Fibroblast of lung (primary cell): ENCODE measurements at regions not wholly inside any gene's neighbourhood (a gene's known extent, or its start where the extent isn't known, plus 50 kb on each side); places are given as distances from the start of the nearest gene placed in this dataset.
A peak's percentile ranks its signal among the peaks of the same experiment; 100 is the strongest.

ENCODE experiments used
- DNase-seq, 2 donors: peaks; one replicate each; pipeline versions ENCODE4 v3.0.0 to v3.0.0-alpha.2; 2010; ENCODE audit warnings: low read depth in 2 of 2
- H2AFZ ChIP-seq: 2 replicates; pipeline ENCODE4 v1.5.1; 2012; ENCODE audit warnings: low read length, control low read depth, inconsistent platforms
- H3K27ac ChIP-seq: 2 replicates; pipeline ENCODE4 v1.5.1; 2011; ENCODE audit warnings: low read length, control low read depth; ENCODE audit not compliant: insufficient read depth
- H3K27me3 ChIP-seq: 2 replicates; pipeline ENCODE4 v1.5.1; 2011; ENCODE audit warnings: mild to moderate bottlenecking, low read length; ENCODE audit not compliant: control insufficient read depth, insufficient read depth
- H3K36me3 ChIP-seq: 2 replicates; pipeline ENCODE4 v1.5.1; 2011; ENCODE audit warnings: low read length; ENCODE audit not compliant: control insufficient read depth, insufficient read depth
- H3K4me1 ChIP-seq: 2 replicates; pipeline ENCODE4 v1.5.1; 2011; ENCODE audit warnings: low read length; ENCODE audit not compliant: control insufficient read depth, insufficient read depth; ENCODE audit errors: extremely low read depth
- H3K4me2 ChIP-seq: 2 replicates; pipeline ENCODE4 v1.5.1; 2011; ENCODE audit warnings: low read length, control low read depth; ENCODE audit not compliant: insufficient read depth; ENCODE audit errors: extremely low read depth
- H3K4me3 ChIP-seq, 4 experiments: fragments of 200-600 bp in 1 of 4; sonication (generic) in 1 of 4; replicated peaks in 1 of 4; 2 replicates each; pipeline ENCODE4 v1.5.1; 2011 to 2016; ENCODE audit warnings: low read length in 4 of 4, low read depth in 3 of 4, mild to moderate bottlenecking in 3 of 4, control low read depth in 2 of 4, inconsistent platforms in 1 of 4, mixed read lengths in 1 of 4; ENCODE audit not compliant: insufficient read depth in 1 of 4; ENCODE audit errors: control extremely low read depth in 1 of 4
- H3K79me2 ChIP-seq: 2 replicates; pipeline ENCODE4 v1.5.1; 2012; ENCODE audit warnings: mild to moderate bottlenecking, low read length, inconsistent platforms; ENCODE audit not compliant: control insufficient read depth, insufficient read depth
- H3K9ac ChIP-seq: 2 replicates; pipeline ENCODE4 v1.5.1; 2011; ENCODE audit warnings: mild to moderate bottlenecking, low read length, control low read depth; ENCODE audit not compliant: insufficient read depth
- H3K9me3 ChIP-seq: 2 replicates; pipeline ENCODE4 v1.5.1; 2012; ENCODE audit warnings: low read depth, low read length; ENCODE audit not compliant: control insufficient read depth, insufficient read depth
- H4K20me1 ChIP-seq: 2 replicates; pipeline ENCODE4 v1.5.1; 2011; ENCODE audit warnings: low read length; ENCODE audit not compliant: control insufficient read depth, insufficient read depth; ENCODE audit errors: extremely low read depth
- EZH2 ChIP-seq: IDR thresholded peaks from 2 replicates; pipeline ENCODE4 v1.5.1; 2012; ENCODE audit warnings: low read length, control low read depth, mild to moderate bottlenecking; ENCODE audit errors: missing control alignments
- TF ChIP-seq, protein P1 (sequence below), 2 donors: IDR thresholded peaks in 1 of 2; conservative IDR thresholded peaks in 1 of 2; 1 replicate in 1 of 2; 2 replicates in 1 of 2; pipeline ENCODE4 v1.5.1; 2011 to 2012; ENCODE audit warnings: low read length in 2 of 2, control low read depth in 1 of 2, inconsistent platforms in 1 of 2, low read depth in 1 of 2, mild to moderate bottlenecking in 1 of 2

- Histone ChIP-seq H3K79me2 (no peaks in the 10 kb centered on the region), H3K27me3 (no peaks in the 10 kb centered on the region), H3K4me3 (no peak overlapping the region), H2AFZ (no peak overlapping the region), H4K20me1 (no peaks in the 10 kb centered on the region), H3K4me1 (no peaks in the 10 kb centered on the region), H3K27ac (no peak overlapping the region), H3K9me3 (no peaks in the 10 kb centered on the region), H3K36me3 (no peaks in the 10 kb centered on the region), H3K9ac (no peak overlapping the region), H3K4me2 (no peak overlapping the region)
- peak in 1 of 2 donors; percentile 31 for DNase-seq
- TF ChIP-seq, protein P1, sequence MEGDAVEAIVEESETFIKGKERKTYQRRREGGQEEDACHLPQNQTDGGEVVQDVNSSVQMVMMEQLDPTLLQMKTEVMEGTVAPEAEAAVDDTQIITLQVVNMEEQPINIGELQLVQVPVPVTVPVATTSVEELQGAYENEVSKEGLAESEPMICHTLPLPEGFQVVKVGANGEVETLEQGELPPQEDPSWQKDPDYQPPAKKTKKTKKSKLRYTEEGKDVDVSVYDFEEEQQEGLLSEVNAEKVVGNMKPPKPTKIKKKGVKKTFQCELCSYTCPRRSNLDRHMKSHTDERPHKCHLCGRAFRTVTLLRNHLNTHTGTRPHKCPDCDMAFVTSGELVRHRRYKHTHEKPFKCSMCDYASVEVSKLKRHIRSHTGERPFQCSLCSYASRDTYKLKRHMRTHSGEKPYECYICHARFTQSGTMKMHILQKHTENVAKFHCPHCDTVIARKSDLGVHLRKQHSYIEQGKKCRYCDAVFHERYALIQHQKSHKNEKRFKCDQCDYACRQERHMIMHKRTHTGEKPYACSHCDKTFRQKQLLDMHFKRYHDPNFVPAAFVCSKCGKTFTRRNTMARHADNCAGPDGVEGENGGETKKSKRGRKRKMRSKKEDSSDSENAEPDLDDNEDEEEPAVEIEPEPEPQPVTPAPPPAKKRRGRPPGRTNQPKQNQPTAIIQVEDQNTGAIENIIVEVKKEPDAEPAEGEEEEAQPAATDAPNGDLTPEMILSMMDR (conservative IDR thresholded peaks at IDR 0.05 in 1 of 2, IDR thresholded peaks at IDR 0.05 in 1 of 2; ENCODE audit: low read depth in 1 of 2, low read length in 2 of 2) = no peak
- no peak for TF ChIP-seq EZH2
Measured at GRCh38 chr12:77382096-77382742, 316.9 kb upstream of the E2F7 start.

DNA sequence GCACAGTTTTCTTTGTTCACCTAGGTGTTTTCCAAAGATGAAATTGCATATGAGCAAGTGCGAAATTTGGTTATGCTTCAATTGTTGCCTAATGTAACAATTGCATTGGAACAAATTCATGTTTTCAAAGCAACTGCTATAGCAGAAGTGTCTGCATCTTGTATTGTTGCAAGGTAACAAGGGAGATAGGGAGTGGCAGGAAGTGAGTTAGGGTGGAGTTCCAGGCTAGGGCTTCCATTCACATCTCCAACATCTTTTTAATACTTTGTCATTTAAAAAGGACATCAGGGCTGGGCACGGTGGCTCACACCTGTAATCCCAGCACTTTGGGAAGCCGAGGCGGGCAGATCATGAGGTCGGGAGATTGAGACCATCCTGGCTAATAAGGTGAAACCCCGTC, 312.3 kb upstream of the E2F7 start:
- Histone ChIP-seq H4K20me1 (no peaks in the 10 kb centered on the region), H3K9me3 (no peaks in the 10 kb centered on the region), H3K4me1 (no peaks in the 10 kb centered on the region), H3K27ac (no peak overlapping the region), H2AFZ (no peak overlapping the region), H3K9ac (no peak overlapping the region), H3K4me3 (no peak overlapping the region), H3K79me2 (no peaks in the 10 kb centered on the region), H3K4me2 (no peak overlapping the region), H3K36me3 (no peaks in the 10 kb centered on the region), H3K27me3 (no peaks in the 10 kb centered on the region)
- no peak for DNase-seq
- TF ChIP-seq EZH2 = no peak
- TF ChIP-seq, protein P1 (conservative IDR thresholded peaks at IDR 0.05 in 1 of 2, IDR thresholded peaks at IDR 0.05 in 1 of 2; ENCODE audit: low read depth in 1 of 2, low read length in 2 of 2) = no peak

DNA sequence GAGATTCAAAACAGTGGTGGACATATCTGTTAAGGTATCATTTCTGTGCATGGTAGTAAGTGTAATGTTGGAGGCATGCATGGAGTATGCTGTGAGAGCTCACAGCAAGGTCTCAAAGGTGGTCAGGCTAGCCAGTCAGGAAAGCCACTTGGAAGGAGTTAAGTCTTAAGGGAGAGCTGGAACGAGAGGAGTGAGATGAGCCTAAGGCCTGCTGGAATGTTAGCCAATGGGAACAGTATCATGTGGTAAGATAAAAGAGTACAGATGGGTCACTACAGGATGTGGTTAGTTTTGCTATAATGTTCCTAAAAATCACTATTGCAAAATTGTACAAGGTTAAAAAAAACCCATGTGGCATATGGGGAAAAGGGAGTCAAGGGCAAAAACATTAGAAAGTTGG, 311.7 kb upstream of the E2F7 start:
- Histone ChIP-seq H3K79me2 (no peaks in the 10 kb centered on the region), H3K9me3 (no peaks in the 10 kb centered on the region), H3K9ac (no peak overlapping the region), H3K4me3 (no peak overlapping the region), H3K27ac (no peak overlapping the region), H3K27me3 (no peaks in the 10 kb centered on the region), H3K4me1 (no peaks in the 10 kb centered on the region), H2AFZ (no peak overlapping the region), H3K36me3 (no peaks in the 10 kb centered on the region), H3K4me2 (no peak overlapping the region), H4K20me1 (no peaks in the 10 kb centered on the region)
- TF ChIP-seq EZH2 = no peak
- TF ChIP-seq, protein P1 (conservative IDR thresholded peaks at IDR 0.05 in 1 of 2, IDR thresholded peaks at IDR 0.05 in 1 of 2; ENCODE audit: low read depth in 1 of 2, low read length in 2 of 2) = no peak
- DNase-seq = peak; percentile 66 to 76
